Esophagus (tissue), 2 donors: ENCODE measurements at regions not wholly inside any gene's neighbourhood (a gene's known extent, or its start where the extent isn't known, plus 50 kb on each side); places are given as distances from the start of the nearest gene placed in this dataset.

ENCODE experiments used
- H3K27ac ChIP-seq, 2 donors: one replicate each; pipeline ENCODE4 v1.5.1; 2013; ENCODE audit warnings: low read depth in 2 of 2, mild to moderate bottlenecking in 2 of 2, inconsistent platforms in 1 of 2, low read length in 1 of 2, moderate library complexity in 1 of 2
- H3K27me3 ChIP-seq, 2 donors: one replicate each; pipeline ENCODE4 v1.6.1; 2013; ENCODE audit warnings: low read length in 2 of 2, control low read depth in 1 of 2, mild to moderate bottlenecking in 1 of 2; ENCODE audit not compliant: insufficient read depth in 2 of 2, control insufficient read depth in 1 of 2
- H3K36me3 ChIP-seq, 2 donors: one replicate each; pipeline ENCODE4 v1.6.1; 2013; ENCODE audit warnings: low read length in 1 of 2; ENCODE audit not compliant: control insufficient read depth in 2 of 2, insufficient read depth in 2 of 2
- H3K4me1 ChIP-seq, 2 donors: one replicate each; pipeline ENCODE4 v1.6.1; 2013; ENCODE audit warnings: low read length in 1 of 2; ENCODE audit not compliant: control insufficient read depth in 2 of 2, insufficient read depth in 2 of 2
- H3K4me3 ChIP-seq, 2 donors: one replicate each; pipeline ENCODE4 v1.5.1; 2013; ENCODE audit warnings: low read length in 2 of 2, mild to moderate bottlenecking in 2 of 2, low read depth in 1 of 2, moderate library complexity in 1 of 2
- H3K9me3 ChIP-seq, 2 donors: one replicate each; pipeline ENCODE4 v1.6.1; 2013; ENCODE audit warnings: mild to moderate bottlenecking in 2 of 2, low read depth in 1 of 2, low read length in 1 of 2, moderate library complexity in 1 of 2; ENCODE audit not compliant: control insufficient read depth in 2 of 2, insufficient read depth in 1 of 2
- WGBS, 2 donors: extraction: QIAGEN DNeasy Blood & Tissue Kit; methylation state at CpG; one replicate each; pipeline ENCODE4 v1.1.7; 2013; 5-methylcytosine and 5-hydroxymethylcytosine counted together
- donor health status: healthy with polysubstance abuse.
- donor health status: Bipolar disorder and iron deficiency.

DNA sequence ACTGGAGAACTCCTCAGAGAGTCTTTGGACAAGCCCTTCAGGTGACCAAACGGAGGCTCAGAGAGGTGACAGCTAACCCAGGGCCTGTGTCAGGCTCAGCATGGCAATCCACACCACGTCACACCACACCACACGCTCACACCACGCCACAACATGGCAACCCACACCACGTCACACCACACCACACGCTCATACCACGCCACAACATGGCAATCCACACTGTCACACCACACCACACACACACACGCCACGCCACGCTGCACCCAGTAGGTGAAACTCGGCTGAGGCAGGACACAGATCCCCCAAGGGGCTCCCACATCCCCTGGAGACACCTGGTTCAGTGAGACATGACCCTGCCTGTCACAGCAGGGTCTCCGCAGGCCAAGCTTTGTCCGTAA lies 107.3 kb downstream of the PDGFA start:
- H3K9me3 ChIP-seq, result peaks cover 0 to 4% of the 10 kb centered on the region in 2 donors
- H3K36me3 ChIP-seq, result no peaks in the 10 kb centered on the region
- WGBS, 2 donors, result 89 to 94% methylated on average over 13 of the region's 13 CpGs

GRCh38 chr7:414681-415560 lies 104.7 kb downstream of the PDGFA start:
- Histone ChIP-seq H3K9me3 (peaks cover 3 to 12% of the 10 kb centered on the region in 2 donors), H3K4me3 (no peak overlapping the region), H3K27ac (no peak overlapping the region), H3K4me1 (no peaks in the 10 kb centered on the region), H3K36me3 (no peaks in the 10 kb centered on the region), H3K27me3 (no peaks in the 10 kb centered on the region)
- 91 to 92% methylated on average over 35 of the region's 35 CpGs for WGBS, 2 donors

More for the DNA sequence above, 107.3 kb downstream of the PDGFA start:
- no peaks in the 10 kb centered on the region for H3K4me1 ChIP-seq
- H3K27me3 ChIP-seq, result no peaks in the 10 kb centered on the region
- H3K27ac ChIP-seq, result no peak overlapping the region
- H3K4me3 ChIP-seq, result no peak overlapping the region

GRCh38 chr7:415646-416525 lies 103.8 kb downstream of the PDGFA start:
- Histone ChIP-seq H3K4me1 (no peaks in the 10 kb centered on the region), H3K36me3 (no peaks in the 10 kb centered on the region), H3K9me3 (peaks cover 3 to 12% of the 10 kb centered on the region in 2 donors), H3K27me3 (no peaks in the 10 kb centered on the region), H3K4me3 (no peak overlapping the region), H3K27ac (no peak overlapping the region)
- 88 to 90% methylated on average over 33 to 35 of the region's 35 CpGs for WGBS, 2 donors

- no peaks in the 10 kb centered on the region for H3K4me1 ChIP-seq
- 91 to 92% methylated on average over 25 of the region's 25 CpGs for WGBS, 2 donors
- H3K36me3 ChIP-seq, result no peaks in the 10 kb centered on the region
- H3K9me3 ChIP-seq, result peaks cover 3 to 12% of the 10 kb centered on the region in 2 donors
- no peak overlapping the region for H3K4me3 ChIP-seq
- no peak overlapping the region for H3K27ac ChIP-seq
- no peaks in the 10 kb centered on the region for H3K27me3 ChIP-seq
These were observed 102.7 kb downstream of the PDGFA start for GRCh38 chr7:416761-417624.

DNA sequence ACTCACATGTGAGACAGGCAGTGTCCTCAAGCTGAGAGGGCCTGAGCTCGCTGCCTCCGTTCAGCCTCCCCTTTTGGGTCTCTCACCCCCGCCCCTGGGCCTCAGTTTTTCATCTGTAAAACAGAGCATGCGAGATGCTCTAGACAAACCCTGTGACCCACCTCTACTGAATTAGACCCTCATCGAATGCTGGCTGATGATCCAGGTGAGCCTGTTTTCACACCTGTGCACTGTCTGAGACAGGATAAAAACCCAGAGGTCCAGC lies 102.1 kb downstream of the PDGFA start:
- H3K36me3 ChIP-seq, result no peaks in the 10 kb centered on the region
- peaks cover 3 to 12% of the 10 kb centered on the region in 2 donors for H3K9me3 ChIP-seq
- H3K4me1 ChIP-seq, result no peaks in the 10 kb centered on the region
- no peak overlapping the region for H3K27ac ChIP-seq
- H3K27me3 ChIP-seq, result no peaks in the 10 kb centered on the region
- WGBS, 2 donors, result 97% methylated on average over 5 of the region's 5 CpGs
- H3K4me3 ChIP-seq, result no peak overlapping the region

GRCh38 chr7:417973-418601 lies 101.6 kb downstream of the PDGFA start:
- H3K4me1 ChIP-seq, result no peaks in the 10 kb centered on the region
- WGBS, 2 donors, result 88 to 89% methylated on average over 7 of the region's 7 CpGs
- H3K27me3 ChIP-seq, result no peaks in the 10 kb centered on the region
- no peak overlapping the region for H3K4me3 ChIP-seq
- H3K9me3 ChIP-seq, result peaks cover 3 to 12% of the 10 kb centered on the region in 2 donors
- H3K27ac ChIP-seq, result no peak overlapping the region
- H3K36me3 ChIP-seq, result no peaks in the 10 kb centered on the region

- no peak overlapping the region for H3K27ac ChIP-seq
- no peaks in the 10 kb centered on the region for H3K27me3 ChIP-seq
- no peaks in the 10 kb centered on the region for H3K36me3 ChIP-seq
- peaks cover 3 to 12% of the 10 kb centered on the region in 2 donors for H3K9me3 ChIP-seq
- H3K4me1 ChIP-seq, result no peaks in the 10 kb centered on the region
- 70 to 76% methylated on average over 11 of the region's 11 CpGs for WGBS, 2 donors
- H3K4me3 ChIP-seq, result no peak overlapping the region
These were observed 100.9 kb downstream of the PDGFA start for GRCh38 chr7:418636-419280.

DNA sequence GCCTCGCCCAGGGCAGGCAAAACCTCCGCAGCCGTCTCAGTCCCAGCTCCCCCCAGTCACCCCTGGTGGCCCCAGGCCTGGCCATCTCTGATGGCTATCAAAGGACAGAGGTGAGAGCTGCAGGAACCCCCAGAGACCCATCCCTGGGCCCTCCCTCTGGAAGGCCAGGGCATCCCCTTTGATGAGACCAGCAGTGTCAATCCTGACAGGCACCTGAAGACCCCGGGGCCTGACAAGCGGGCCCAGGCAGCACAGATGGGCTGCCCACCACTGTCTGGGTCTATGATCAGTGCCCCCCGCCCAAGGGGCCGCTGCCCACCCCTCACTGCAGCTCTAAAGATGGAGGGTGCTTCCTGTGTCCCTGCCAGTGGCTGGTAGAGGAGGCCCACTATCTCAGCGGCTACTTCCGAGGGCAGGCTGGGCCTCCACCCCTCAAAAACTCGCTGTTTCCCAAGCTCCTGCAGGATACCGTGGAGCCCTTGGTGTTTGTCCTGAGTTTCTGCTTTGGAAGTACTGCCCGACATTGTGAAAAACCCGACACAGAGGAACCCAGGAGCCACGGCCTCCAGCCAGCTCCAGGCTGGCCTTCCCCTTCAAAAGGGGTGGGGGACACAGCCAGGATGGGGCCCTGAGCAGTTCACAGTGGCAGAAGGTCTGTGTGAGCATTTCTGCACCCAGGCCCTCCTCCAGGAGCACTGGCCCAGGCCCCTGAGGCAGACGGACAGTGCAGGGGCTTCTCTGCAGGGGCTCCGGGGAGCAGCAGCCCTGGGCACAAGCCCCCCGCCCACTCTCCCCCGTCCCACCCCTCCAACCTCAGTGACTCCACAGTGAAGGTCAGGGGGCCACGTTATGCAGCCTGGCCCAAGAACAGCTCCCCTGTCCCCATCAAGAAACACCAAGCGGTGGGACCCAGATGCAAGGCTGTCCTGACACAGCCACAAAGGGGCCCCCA lies 99.2 kb downstream of the PDGFA start:
- H3K4me3 ChIP-seq, result no peak overlapping the region
- peaks cover 3 to 12% of the 10 kb centered on the region in 2 donors for H3K9me3 ChIP-seq
- peaks cover 0 to 4% of the 10 kb centered on the region in 2 donors for H3K4me1 ChIP-seq
- no peaks in the 10 kb centered on the region for H3K27me3 ChIP-seq
- no peaks in the 10 kb centered on the region for H3K36me3 ChIP-seq
- no peak overlapping the region for H3K27ac ChIP-seq
- 83% methylated on average over 19 to 20 of the region's 20 CpGs for WGBS, 2 donors
